Pulmonary artery endothelial cell (primary cell): ENCODE measurements at regions not wholly inside any gene's neighbourhood (a gene's known extent, or its start where the extent isn't known, plus 50 kb on each side); places are given as distances from the start of the nearest gene placed in this dataset.

Source experiments
- DNase-seq: peaks from one replicate; pipeline ENCODE4 v3.0.0-alpha.2; 2011; ENCODE audit warnings: low read depth, low spot score

DNA sequence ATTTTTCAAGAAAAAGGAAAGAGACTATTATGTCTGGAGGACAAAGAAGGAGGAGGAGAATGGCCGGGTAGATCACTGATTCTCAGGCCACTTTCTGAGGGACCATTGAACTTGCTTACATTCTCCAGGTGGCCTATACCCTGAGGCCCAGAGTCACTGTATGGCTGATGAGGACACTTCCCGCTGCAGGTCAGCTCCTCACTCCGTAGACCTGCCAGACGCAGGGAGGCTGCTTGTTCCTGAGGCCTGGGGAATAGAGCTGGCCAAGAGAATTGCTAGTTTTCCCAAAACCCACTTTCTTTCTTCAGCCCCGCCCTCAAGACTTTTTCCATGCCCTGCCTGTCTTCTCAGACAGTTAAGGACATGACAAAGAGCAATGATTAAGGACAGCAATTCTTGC lies 510.5 kb upstream of the TBX3 start:
- no peak for DNase-seq

DNA sequence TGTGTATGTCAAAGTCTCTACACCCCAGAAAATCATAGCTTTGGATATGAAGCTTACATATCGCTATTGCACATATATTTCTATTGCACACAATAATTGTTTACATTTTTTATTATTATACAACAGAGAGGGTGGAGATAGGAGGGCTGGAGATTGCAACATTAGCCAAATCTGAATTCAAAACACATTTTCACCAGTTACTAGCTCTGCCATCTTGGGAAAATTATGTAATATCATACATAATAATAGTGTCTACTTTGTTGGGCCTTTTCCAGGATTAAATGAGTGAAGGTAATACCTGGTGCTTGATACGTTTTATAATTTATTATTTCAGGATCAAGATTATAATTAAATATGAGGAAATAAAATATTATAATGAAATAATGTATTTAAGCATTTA lies 507.4 kb upstream of the TBX3 start:
- no peak for DNase-seq

DNA sequence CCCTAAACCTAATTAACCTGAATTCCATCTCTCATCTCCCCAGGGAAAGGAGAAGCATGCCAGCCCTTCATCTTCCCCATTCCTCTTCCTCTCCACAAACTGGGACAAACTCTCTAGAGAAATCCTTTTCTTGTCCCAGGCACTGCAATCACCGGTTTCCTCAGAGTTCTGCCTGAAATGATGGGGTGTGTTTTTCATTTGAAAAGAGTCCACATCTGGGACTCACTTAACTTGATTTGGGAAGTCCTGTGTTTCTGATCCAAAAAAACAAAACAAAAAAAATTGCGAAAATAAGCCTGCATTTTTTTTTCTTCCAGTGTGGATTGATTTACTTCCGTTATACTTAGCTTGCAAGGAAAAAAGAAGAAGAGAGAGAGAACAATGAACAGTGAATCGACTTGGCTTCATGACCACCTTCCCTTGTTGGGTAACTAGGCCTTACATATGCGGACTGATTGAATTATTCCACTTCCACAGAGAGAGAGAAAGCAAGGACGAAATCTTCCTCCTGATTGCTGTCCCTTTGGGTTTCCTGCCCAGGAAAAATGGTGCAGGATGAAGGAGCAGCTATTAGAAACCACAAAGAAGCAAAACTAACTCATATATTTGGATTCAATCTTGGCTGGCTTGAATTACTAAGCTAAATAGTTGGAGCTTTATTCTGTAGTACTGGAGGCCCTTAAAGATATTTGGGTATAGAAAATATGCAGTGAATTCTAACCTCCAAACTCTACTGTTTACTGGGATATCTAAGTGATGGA lies 506.2 kb upstream of the TBX3 start:
- DNase-seq = no peak

DNA sequence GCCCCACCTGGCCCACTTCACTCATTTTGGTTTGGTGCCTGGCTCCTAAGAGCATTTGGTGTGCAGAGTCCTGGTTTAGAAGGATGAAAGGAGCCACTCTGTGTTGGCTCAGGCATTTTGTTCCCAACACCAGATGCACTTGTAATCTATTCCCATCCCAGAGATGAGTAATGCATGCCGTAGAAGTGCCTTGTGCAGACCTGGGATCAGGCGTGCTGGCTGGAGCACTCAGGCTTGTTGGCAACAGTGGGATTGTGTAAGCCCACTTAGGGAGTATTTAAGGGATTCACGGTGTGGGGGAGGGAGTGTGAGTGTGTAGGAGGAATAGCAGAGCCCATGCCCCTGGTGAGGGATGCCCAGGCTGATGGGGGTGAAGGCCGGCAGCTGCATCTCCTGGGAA lies 501.5 kb upstream of the TBX3 start:
- no peak for DNase-seq

DNA sequence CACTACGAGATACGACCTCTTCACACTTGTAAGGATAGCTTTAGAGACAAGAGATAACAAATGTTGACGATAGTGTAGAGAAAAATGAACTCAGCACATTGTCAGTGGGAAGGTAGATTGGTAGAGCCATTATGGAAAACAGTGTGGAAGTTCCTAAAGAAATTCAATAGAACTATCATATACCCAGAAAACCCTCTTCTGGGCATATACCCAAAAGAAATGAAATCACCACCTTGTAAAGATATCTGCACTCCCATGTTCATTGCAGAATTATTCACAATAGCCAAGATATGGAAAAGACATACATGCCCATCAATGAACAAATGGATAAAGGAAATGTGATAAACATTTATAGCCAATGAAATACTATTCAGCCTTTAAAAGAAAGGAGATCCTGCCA lies 499.8 kb upstream of the TBX3 start:
- DNase-seq = no peak

DNA sequence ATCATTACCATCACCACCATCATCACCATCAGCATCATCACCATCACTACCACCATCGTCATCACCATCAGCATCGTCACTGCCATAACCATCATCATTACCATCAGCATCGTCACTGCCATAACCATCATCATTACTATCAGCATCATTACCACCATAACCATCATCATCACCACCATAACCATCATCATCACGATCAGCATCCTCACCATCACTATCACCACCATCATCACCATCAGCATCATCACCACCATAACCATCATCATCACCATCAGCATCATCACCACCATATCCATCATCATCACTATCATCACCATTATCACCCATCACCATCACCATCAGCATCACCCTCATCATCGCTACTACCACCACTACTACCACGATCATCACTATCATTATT lies 493.9 kb upstream of the TBX3 start:
- DNase-seq = no peak

DNA sequence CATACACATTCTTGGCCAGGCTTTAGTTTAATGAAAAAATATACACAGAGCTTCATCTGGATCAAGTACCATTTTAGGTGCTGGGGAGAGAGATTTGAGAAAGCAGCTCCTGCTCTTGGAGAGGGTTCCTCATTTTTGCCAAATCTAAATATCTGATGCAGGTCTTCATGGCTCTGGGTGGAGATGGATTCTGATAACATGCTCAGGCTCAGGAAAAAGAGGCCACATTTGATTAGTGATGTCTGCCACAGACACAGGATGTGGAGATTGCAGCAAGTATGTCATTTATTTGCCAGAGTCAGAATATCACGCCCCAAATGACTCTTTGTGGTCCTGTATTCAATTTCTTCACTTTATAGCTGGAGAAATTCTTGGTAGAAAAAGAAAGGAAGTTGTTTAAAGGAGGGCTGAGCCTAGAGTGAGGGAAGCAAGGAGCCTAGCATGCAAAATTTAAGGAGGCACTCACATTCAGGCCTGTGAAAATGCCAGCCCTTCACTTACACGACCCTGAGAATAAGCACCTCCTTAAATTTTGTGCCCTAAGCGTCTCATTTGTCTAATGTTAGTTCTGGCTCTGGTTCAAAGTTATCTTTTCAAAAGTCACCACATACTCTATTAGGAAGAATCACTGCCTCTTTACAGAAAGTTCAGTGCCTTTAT lies 492.9 kb upstream of the TBX3 start:
- no peak for DNase-seq

DNA sequence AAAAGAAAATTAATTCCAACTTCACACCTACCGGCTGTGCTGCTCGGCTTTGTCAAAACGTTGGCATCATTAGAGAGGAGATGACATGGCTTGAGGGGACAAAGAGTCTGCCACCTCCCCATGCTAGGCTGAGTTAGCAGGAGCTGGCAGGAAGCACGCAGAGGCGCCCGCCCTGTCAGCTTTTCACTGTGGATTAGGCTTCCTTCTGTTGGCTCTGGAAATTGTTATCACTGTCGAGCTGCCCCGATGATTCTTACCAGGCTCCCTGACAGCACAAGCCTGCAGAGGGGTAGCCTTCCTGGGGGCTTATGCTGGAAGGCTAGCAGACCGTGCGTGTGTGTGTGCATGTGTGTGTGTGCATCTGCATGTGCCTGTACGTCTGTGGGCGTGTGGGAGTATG lies 490.9 kb upstream of the TBX3 start:
- no peak for DNase-seq

DNA sequence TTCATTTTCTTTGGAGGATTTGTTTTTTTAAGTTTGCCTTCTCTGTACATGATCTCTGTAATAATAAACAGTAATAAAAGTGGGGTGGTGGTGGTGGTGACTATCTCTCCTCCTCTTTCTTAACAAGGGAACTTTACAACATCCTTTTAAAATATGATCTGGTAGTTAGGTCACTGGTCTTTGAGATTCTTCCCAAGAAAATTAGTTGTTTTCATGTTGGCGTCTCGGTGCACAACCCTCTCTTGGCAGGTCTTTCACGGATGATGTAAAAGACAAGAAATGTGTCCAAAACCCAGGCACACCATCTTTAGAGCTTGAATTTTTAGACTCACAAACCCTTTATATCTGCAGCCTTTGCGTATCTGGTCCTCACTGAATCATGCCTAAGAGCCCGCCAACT lies 488.5 kb upstream of the TBX3 start:
- DNase-seq = no peak

DNA sequence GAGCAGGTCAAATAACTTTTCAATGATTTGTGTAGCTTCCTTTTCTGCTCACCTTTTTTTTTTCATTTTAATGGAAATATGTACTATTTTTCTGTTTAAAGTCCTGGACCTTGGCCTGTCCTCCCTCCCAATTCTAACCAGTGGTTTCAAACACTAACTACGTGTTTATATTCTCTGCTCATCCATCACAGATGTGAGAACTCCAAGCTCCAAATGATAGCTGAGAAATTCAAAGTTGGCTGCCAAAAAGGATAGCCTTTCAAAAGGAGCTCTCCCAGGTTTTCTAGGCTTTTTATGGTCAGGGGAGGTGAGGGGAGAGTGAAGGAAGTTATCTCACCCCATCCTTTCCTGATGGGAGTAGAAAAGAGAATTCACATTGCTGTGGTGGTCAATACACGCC lies 486.0 kb upstream of the TBX3 start:
- DNase-seq = no peak

DNA sequence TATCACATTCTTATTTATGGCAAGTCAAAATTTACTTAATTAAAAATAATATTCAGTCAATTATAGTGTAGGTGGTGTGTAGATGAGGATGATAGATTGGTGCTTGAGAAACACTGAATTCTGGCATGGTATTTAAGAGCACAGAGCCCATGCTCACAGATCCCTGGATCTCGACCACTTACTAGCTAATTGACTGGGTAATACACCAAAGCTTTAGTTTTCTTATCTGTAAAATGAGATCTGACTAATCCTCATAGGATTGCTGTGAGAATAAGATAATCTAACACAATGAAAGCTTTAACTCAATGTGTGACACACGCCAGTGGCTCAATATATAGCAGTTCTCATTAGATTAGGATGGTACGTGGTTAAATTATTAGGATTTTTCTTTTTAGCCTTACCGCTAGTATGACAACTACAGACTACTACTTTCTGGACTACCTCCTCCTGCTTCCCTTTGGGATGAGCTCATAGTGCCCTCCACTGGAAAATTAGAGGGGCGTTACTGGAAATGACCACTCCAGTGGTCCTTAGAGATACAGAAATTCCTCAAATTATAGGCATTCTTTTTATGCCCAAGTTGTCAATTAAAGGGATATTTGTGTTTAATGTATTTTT lies 482.8 kb upstream of the TBX3 start:
- DNase-seq = no peak

DNA sequence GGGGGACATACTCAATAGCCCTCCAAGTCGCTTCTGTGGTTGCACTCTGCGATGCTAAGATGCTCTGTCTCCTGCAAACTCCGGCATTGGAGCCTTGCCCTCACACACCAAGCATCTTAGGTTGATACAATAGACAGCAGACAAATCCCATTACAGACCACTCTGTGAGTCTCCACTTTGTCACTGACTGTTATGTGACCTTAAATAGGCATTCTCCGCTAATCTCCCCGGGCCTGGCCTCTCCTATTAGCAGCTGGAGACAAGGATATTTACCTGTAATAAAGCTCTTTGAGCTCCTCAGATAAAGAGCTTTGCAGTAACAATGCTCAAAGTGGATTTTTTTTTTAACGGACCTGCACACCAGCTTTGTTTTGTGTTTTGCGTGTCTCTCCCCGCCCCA lies 479.7 kb upstream of the TBX3 start:
- no peak for DNase-seq

DNA sequence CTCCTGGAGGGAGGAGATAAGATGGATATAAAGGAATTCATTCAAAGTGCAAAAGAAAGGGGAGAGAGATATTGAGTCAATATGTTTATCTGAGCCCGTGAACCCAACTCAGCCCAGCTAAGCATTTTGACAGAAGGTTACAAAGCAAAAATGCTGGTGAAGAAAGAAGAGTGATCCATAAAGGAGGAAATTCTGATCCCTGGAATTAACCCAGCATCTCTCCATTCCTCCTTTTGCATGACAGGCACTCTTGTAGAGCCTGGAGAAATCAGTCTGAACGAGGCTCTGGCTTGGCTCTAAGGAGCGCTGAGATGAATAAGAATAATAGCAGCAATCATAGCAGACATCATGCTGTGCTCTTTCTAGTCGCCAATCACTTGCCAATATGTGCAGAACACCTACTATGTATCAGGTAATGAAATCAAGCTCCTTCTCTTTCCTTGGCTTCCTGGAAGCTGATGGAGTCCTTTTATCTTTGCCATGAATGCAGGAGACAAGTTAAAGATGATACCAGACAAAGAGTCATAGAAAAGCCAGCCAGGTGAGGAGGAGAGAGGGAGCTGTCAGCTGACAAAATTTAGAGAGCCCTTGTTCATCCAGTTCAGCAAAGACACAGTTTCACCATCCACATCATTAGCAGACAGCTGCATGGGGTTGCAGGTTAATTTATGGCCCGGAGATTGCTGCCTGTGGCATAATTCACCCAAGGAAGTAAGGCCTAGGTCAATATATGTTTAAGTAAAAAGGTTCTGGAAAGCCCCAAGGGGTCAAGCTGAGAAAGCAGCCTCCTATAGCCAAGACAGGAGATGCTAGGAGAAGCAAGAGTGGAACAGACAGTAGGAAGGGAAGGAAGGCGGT lies 476.5 kb upstream of the TBX3 start:
- no peak for DNase-seq

DNA sequence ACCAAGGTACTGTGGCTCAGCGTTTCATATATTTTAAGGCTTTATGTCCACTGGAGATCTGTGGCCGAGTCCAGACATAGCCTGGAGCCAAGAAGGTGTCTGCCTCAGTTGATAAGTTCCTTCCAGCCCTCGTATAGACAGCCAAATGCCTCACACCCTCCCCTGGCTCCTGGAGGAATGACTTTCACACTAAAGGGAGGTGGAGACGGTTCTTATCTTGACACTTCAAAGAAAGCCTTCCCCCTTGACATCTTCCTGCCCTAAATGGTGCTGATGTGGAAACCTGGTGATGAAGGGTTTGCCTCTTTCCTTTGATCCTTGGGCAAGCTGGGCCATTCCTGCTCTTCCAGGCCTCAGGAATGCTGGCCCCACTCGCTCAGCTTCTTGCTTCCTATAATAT lies 474.8 kb upstream of the TBX3 start:
- no peak for DNase-seq

DNA sequence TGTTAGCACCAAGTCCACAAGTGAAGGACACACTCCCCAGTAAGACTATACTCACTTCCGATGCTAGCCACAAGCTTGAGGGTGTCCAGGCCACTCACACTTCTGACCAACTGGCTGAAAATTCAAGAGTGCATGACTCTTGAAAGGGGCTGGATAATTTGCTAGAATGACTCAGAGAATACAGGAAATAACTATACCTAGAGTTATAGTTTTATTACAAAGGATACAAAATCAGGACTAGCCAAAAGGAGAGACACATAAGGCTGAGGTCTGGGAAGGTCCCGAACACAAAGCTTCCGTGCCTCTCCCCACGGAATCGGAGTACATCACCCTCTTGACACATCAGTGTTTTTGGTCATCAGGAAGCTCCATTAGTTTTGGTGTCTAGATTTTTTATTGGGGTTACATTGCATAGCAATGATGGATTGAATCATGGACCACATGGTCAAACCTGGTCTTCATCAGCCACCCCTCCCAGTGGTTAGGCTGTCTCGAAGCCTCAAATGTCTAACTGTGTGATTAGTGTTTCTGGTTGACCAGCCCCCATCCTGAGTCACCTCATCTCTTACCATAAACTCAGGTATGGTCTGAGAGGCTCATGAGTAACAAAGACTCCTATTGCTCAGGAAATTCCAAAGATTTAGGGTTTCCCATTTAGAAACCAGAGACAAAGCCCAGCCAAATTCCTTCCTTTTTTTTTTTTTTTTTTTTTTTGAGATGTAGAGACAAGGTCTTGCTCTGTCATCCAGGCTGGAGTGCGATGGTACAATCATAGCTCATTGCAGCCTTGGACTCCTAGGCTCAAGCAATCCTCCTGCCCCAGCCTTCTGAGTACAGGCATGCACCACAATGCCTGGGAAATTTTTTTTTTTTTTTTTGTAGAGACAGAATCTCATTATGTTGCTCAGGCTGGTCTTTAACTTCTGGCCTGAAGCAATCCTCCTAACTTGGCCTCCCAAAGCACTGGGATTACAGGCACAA lies 472.0 kb upstream of the TBX3 start:
- no peak for DNase-seq

DNA sequence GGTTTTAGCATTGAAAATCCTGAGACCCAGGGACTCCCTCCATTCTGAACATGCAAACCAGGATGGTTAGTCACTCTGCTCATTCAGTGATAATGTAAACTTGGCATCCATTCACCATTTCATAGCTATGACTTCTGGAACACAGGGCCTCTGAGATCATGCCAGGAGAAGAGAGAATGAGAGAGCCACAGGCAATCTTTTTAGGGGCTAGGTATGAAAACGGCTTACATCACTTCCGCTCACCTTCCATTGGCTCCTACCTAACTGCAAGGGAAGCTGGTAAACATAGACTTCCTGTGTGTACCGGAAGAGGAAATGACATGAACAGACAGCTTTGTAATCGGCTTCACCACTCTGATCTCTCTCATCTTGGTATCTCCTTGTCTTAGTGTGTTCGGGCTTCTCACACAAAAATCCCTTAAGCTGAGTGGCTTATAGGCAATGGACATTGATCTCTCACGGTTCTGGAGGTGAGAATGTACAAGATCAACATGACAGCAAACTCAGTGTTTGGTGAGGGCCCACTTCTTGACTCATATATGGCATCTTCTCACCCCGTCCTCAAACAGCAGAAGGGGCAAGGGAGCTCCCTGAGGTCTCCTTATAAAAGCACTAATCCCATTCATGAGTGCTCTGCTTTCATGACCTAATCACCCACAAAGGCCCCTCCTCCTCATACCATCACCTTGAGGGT lies 465.9 kb upstream of the TBX3 start:
- DNase-seq = no peak

DNA sequence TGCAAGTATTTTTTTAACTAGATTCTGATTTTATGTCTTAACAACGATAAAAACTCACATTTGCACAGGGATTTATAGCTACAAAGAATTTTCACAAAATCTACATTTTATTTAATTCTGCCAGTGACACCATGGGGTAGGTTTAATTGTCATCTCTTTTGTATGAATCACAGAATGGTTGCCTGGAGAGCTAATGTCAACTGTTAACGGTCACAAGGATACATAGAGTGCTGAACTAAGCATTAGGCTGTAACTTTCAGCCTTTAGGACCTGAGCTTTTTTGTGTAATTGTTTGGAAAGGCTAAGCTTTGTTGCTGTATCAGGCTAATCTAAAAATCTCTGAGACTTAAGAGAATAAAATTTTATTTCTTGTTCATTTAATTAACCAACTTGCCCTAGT lies 465.3 kb upstream of the TBX3 start:
- no peak for DNase-seq

DNA sequence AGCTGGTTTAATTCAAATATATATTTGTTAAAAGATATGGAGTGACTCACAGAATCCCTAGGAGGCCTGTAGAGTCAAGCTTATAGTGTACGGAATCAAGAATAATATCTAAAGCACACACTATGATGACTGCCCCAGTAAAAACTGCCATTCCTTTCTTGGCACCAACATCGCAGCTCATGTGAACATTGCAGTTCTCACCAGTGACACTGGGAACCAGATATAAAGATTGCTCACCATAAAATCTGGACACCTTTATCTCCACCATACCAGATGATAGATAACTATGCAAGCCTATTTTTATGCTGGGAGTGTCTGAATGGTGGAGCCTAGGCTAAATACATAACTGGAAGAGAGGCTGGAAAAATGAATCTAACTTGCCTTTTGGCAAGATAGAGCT lies 463.9 kb upstream of the TBX3 start:
- DNase-seq = no peak

DNA sequence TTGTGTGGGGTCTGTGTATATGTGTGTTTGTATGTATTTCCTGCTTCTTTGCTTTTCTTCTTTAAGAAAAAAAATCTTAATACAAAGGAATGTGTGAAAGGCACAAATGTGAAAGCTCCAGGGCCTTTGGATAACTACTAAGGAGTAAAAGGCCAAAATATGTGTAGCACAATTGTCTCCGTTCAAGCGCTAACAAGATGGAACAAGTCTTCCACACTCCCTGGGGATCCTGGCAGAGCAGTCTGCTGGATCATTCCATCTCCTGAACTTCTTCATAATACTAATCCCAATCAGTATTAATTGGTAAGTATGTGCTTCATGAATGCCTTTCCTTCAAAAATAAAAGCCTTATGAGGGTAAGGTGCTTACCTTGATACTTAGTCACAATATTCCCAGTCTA lies 462.5 kb upstream of the TBX3 start:
- DNase-seq = no peak

DNA sequence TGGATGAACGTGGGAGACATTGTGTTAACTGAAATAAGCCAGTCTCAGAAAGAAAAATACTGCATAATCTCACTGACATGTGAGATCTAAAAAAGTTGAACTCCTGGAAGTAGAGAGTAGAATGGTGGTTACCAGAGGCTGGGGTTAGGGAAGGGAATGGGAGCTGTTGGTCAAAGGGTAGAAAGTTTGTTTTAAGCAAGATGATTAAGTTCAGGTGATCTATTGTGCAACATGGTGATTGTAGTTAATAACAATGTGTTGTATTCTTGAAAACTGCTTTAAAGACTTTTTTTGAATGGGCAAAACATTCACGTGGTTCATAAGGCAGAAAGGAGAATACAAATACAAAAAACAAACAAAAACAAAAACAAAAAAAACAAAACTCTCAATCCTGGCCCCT lies 460.4 kb upstream of the TBX3 start:
- no peak for DNase-seq
